ENCODE measurements at regions not wholly inside any gene's neighbourhood (a gene's known extent, or its start where the extent isn't known, plus 50 kb on each side); places are given as distances from the start of the nearest gene placed in this dataset.

DNA sequence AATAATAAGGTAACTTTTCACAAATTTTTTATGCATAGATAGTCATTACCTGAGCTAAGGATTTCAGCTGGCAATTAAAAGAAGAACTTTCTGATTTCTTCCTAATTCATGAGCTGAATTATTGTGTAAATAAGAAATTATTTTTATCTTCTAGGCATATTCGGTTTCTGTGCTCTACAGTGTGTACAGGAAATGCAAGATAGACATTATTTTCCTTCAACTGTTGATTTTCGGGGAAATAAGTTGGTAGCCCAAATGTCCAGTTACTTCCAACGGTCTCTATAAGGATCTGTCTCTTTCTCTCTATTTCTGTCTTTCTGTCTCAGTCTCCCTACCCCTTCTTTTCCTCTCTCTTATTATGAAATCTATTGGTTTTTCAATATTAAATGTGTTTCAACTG lies 137.3 kb upstream of the CLNK start:
- ATAC-seq (ENCODE audit: insufficient number of reproducible peaks, low FRiP score, low read depth): no peak
- no peak overlapping the region for H3K27ac ChIP-seq
- H3K36me3 ChIP-seq: no peaks in the 10 kb centered on the region
- TF ChIP-seq, protein P1, sequence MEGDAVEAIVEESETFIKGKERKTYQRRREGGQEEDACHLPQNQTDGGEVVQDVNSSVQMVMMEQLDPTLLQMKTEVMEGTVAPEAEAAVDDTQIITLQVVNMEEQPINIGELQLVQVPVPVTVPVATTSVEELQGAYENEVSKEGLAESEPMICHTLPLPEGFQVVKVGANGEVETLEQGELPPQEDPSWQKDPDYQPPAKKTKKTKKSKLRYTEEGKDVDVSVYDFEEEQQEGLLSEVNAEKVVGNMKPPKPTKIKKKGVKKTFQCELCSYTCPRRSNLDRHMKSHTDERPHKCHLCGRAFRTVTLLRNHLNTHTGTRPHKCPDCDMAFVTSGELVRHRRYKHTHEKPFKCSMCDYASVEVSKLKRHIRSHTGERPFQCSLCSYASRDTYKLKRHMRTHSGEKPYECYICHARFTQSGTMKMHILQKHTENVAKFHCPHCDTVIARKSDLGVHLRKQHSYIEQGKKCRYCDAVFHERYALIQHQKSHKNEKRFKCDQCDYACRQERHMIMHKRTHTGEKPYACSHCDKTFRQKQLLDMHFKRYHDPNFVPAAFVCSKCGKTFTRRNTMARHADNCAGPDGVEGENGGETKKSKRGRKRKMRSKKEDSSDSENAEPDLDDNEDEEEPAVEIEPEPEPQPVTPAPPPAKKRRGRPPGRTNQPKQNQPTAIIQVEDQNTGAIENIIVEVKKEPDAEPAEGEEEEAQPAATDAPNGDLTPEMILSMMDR (IDR thresholded peaks at IDR 0.05): no peak
- H3K4me1 ChIP-seq (ENCODE audit: control insufficient read depth in 1 of 2, low read depth in 2 of 2): no peaks in the 10 kb centered on the region
- no peaks in the 10 kb centered on the region for H3K27me3 ChIP-seq (replicated peaks; ENCODE audit: insufficient read depth)
- no peaks in the 10 kb centered on the region for H3K9me3 ChIP-seq
- no peak overlapping the region for H3K4me3 ChIP-seq
- DNase-seq (ENCODE audit: low spot score): no peak

DNA sequence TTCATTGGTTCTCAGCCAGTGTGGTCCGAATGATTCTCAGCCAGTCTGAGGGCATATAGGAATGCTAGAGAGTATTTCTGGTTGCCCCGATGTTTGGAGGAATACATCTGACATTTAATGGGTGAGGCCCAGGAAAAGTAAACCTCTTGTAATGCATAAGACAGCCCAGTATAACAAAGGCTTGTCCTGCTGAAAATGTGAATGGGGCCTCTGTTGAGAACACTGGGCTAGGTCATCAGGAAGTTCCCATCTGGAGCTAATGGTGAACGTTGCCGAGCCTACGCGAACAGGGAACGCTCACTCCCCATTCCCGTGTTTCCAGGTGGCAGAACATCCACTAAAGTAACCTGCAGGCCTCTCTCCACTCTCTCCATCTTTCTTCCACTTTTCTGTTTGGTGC lies 132.0 kb upstream of the CLNK start:
- Histone ChIP-seq H3K9me3 (no peaks in the 10 kb centered on the region), H3K36me3 (no peaks in the 10 kb centered on the region), H3K4me1 (ENCODE audit: control insufficient read depth in 1 of 2, low read depth in 2 of 2) (peaks cover 12 to 26% of the 10 kb centered on the region in 2 donors), H3K27me3 (replicated peaks; ENCODE audit: insufficient read depth) (no peaks in the 10 kb centered on the region), H3K4me3 (no peak overlapping the region), H3K27ac (no peak overlapping the region)
- DNase-seq (ENCODE audit: low spot score): no peak
- ATAC-seq (ENCODE audit: insufficient number of reproducible peaks, low FRiP score, low read depth): no peak
- TF ChIP-seq, protein P1 (IDR thresholded peaks at IDR 0.05): no peak

DNA sequence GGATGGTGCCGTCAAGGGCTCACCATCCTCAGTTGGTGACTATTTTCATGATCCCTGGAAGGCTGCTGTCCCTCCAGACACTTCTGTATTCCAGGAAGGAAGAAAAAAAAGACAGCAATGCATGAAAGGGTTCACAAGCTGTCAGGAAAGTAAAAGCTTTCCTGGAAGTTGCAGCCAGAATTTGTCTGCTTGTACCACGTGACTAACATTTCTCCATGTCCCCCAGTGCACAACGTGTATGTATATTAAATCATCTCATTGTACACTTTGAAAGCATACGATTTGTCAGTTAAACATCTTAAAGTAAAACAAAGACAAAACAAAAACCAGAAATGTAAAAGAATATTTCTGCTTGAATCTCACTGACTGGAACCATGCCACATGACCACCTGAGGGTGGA lies 127.4 kb upstream of the CLNK start:
- Histone ChIP-seq H3K27ac (no peak overlapping the region), H3K9me3 (no peaks in the 10 kb centered on the region), H3K4me1 (ENCODE audit: control insufficient read depth in 1 of 2, low read depth in 2 of 2) (peaks cover 12 to 26% of the 10 kb centered on the region in 2 donors), H3K27me3 (replicated peaks; ENCODE audit: insufficient read depth) (no peaks in the 10 kb centered on the region), H3K36me3 (no peaks in the 10 kb centered on the region), H3K4me3 (no peak overlapping the region)
- ATAC-seq (ENCODE audit: insufficient number of reproducible peaks, low FRiP score, low read depth): no peak
- TF ChIP-seq, protein P1 (IDR thresholded peaks at IDR 0.05): no peak
- no peak for DNase-seq (ENCODE audit: low spot score)

DNA sequence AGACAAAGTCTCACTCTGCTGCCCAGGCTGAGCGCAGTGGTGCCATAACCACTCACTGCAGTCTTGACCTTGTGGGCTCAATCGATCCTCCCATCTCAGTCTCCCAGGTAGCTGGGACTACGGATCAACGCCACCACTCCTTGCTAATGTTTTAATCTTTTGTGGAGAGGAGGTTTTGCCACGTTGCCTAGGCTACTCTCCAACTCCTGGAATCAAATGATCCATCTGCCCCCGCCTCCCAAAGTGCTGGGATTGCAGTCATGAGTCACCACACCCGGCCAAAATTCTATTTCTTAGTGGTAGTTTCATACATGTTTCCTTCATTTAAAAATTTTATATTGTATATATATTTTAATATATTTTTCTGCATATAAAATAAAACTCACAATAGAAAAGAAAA lies 125.8 kb upstream of the CLNK start:
- ATAC-seq (ENCODE audit: insufficient number of reproducible peaks, low FRiP score, low read depth): no peak
- TF ChIP-seq, protein P1 (IDR thresholded peaks at IDR 0.05): no peak
- Histone ChIP-seq H3K27ac (no peak overlapping the region), H3K36me3 (no peaks in the 10 kb centered on the region), H3K9me3 (no peaks in the 10 kb centered on the region), H3K27me3 (replicated peaks; ENCODE audit: insufficient read depth) (no peaks in the 10 kb centered on the region), H3K4me3 (no peak overlapping the region), H3K4me1 (ENCODE audit: control insufficient read depth in 1 of 2, low read depth in 2 of 2) (peaks cover 12 to 26% of the 10 kb centered on the region in 2 donors)
- DNase-seq (ENCODE audit: low spot score): no peak

DNA sequence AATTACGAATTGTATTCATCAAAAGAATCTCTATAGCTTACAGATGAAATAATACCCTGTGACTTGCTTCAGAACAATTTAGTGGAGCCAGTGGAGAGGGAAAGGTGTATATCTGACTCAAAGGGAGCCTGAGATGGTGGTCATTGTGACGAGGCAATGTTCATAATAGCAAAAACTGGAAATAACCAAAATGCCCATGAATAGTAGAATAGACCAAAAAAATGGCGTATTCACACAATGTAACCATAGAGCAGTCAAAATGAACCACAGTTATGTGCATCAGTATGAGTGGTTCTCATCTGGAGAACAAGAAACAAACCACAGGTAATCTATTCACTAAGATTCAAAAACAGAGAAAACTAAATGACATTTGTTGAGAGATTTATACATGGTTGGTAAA lies 125.3 kb upstream of the CLNK start:
- Histone ChIP-seq H3K27ac (no peak overlapping the region), H3K4me3 (no peak overlapping the region), H3K27me3 (replicated peaks; ENCODE audit: insufficient read depth) (no peaks in the 10 kb centered on the region), H3K4me1 (ENCODE audit: control insufficient read depth in 1 of 2, low read depth in 2 of 2) (peaks cover 12 to 26% of the 10 kb centered on the region in 2 donors), H3K36me3 (no peaks in the 10 kb centered on the region), H3K9me3 (no peaks in the 10 kb centered on the region)
- TF ChIP-seq, protein P1 (IDR thresholded peaks at IDR 0.05): no peak
- DNase-seq (ENCODE audit: low spot score) (no peak), ATAC-seq (ENCODE audit: insufficient number of reproducible peaks, low FRiP score, low read depth) (no peak)
